SK-N-SH (cell line): ENCODE measurements at regions not wholly inside any gene's neighbourhood (a gene's known extent, or its start where the extent isn't known, plus 50 kb on each side); places are given as distances from the start of the nearest gene placed in this dataset.

Source experiments
- CTCF ChIP-seq: fragments of 200-600 bp; sonication (generic); IDR thresholded peaks from 2 replicates; pipeline ENCODE4 v1.6.1; 2017; ENCODE audit warnings: antibody characterized with exemption, mild to moderate bottlenecking, moderate library complexity
- ELF1 ChIP-seq: IDR thresholded peaks from 2 replicates; pipeline ENCODE4 v1.4.0; 2012
- FOXJ3 ChIP-seq: sonication (generic); formaldehyde crosslinking; IDR thresholded peaks from 2 replicates; pipeline ENCODE4 v1.5.1; 2020; ENCODE audit warnings: mild to moderate bottlenecking, missing genetic modification reagents
- POLR2AphosphoS5 ChIP-seq: IDR thresholded peaks from 2 replicates; pipeline ENCODE4 v1.6.1; 2012; ENCODE audit warnings: low read depth, low read length
- RAD21 ChIP-seq: IDR thresholded peaks from 2 replicates; pipeline ENCODE4 v1.6.1; 2012; ENCODE audit warnings: mild to moderate bottlenecking, low read length

DNA sequence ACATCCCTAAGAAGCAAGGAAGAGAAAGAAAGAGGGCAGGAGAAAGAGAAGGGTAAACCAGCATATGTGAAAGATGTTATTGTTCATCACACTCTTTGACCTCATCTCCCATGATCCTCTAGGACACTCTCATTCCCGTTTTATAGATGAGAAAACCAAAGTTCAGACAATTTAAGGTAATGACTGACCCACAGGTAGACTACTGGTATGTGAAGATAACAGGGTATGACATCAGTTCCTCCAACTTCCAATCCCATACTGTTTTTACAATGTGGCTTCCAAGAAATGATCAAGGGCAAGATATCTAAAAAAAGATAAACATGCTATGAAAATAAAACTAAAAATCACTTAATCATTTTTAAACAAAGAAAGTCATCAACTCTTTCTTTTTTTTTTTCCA is 95.2 kb upstream of the TNFSF4 start:
- TF ChIP-seq CTCF (no peak), RAD21 (no peak), POLR2AphosphoS5 (no peak), ELF1 (no peak), FOXJ3 (CRISPR knock-in tag) (no peak)
